K562 (cell line): ENCODE measurements at regions not wholly inside any gene's neighbourhood (a gene's known extent, or its start where the extent isn't known, plus 50 kb on each side); places are given as distances from the start of the nearest gene placed in this dataset.

Source experiments
- ADNP ChIP-seq: fragments of 200-800 bp; sonication (Bioruptor generic); IDR thresholded peaks from 2 replicates; pipeline ENCODE4 v1.6.1; 2016; ENCODE audit warnings: missing genetic modification characterization, missing compliant biosample characterization
- CTBP1 ChIP-seq: fragments of 450-650 bp; IDR thresholded peaks from 2 replicates; pipeline ENCODE4 v1.6.1; 2016; ENCODE audit warnings: borderline replicate concordance
- ESRRA ChIP-seq: fragments of 450-650 bp; IDR thresholded peaks from 2 replicates; pipeline ENCODE4 v1.6.1; 2014; ENCODE audit warnings: low read depth, mild to moderate bottlenecking, moderate library complexity, borderline replicate concordance
- GABPA ChIP-seq: fragments of 200-800 bp; sonication (Bioruptor generic); conservative IDR thresholded peaks from 2 replicates; pipeline ENCODE4 v1.6.1; 2016; ENCODE audit warnings: low read depth, missing genetic modification characterization, missing compliant biosample characterization
- HDAC8 ChIP-seq: fragments of 450-650 bp; IDR thresholded peaks from 2 replicates; pipeline ENCODE4 v1.6.1; 2016; ENCODE audit warnings: mild to moderate bottlenecking, missing genetic modification characterization, moderate library complexity, missing compliant biosample characterization
- MEF2A ChIP-seq: IDR thresholded peaks from 2 replicates; pipeline ENCODE4 v1.6.1; 2011; ENCODE audit warnings: low read depth, mild to moderate bottlenecking, low read length, moderate library complexity; ENCODE audit not compliant: control insufficient read depth
- NFIC ChIP-seq: fragments of 450-650 bp; IDR thresholded peaks from 2 replicates; pipeline ENCODE4 v1.6.1; 2017; ENCODE audit warnings: mild to moderate bottlenecking, inconsistent platforms
- NR2C2 ChIP-seq, 2 experiments: fragments of 200-800 bp in 1 of 2; sonication (Bioruptor generic) in 1 of 2; sonication (generic) in 1 of 2; formaldehyde crosslinking in 1 of 2; IDR thresholded peaks; 2 replicates each; pipeline versions ENCODE4 v1.6.1 to v1.8.0; 2016 to 2022; ENCODE audit warnings: mild to moderate bottlenecking in 1 of 2, missing compliant biosample characterization in 1 of 2, missing genetic modification characterization in 1 of 2, missing genetic modification reagents in 1 of 2
- NR3C1 ChIP-seq: sonication (generic); formaldehyde crosslinking; IDR thresholded peaks from 2 replicates; pipeline ENCODE4 v1.8.1; 2022; ENCODE audit warnings: missing genetic modification reagents
- RBBP5 ChIP-seq: fragments of 200-600 bp; sonication (generic); IDR thresholded peaks from 2 replicates; pipeline ENCODE4 v1.6.1; 2012; ENCODE audit warnings: borderline replicate concordance, mild to moderate bottlenecking, low read length, control low read depth, inconsistent platforms; ENCODE audit not compliant: insufficient read depth, poor library complexity, severe bottlenecking
- RCOR1 ChIP-seq, 2 experiments: IDR thresholded peaks; 2 replicates each; pipeline ENCODE4 v1.6.1; 2012; ENCODE audit warnings: low read depth in 2 of 2, low read length in 2 of 2, borderline replicate concordance in 1 of 2, improper control_type of control experiment in 1 of 2
- SAFB ChIP-seq: fragments of 200-400 bp; formaldehyde crosslinking; IDR thresholded peaks from 2 replicates; pipeline ENCODE4 v1.6.1; 2017; ENCODE audit warnings: low read depth, low read length, borderline replicate concordance
- SMARCE1 ChIP-seq: fragments of 450-650 bp; IDR thresholded peaks from 2 replicates; pipeline ENCODE4 v1.7.1; 2016; ENCODE audit warnings: mild to moderate bottlenecking
- YY1 ChIP-seq, 3 experiments: IDR thresholded peaks; 2 replicates each; pipeline ENCODE4 v1.6.1; 2011; ENCODE audit warnings: low read length in 2 of 3, mild to moderate bottlenecking in 2 of 3, moderate library complexity in 2 of 3, borderline replicate concordance in 1 of 3, control low read depth in 1 of 3, low read depth in 1 of 3; ENCODE audit not compliant: insufficient read depth in 3 of 3, insufficient replicate concordance in 2 of 3, control insufficient read depth in 1 of 3, insufficient read length in 1 of 3; ENCODE audit errors: extremely low read depth in 1 of 3
- ZNF12 ChIP-seq: sonication (generic); formaldehyde crosslinking; IDR thresholded peaks from 2 replicates; pipeline ENCODE4 v1.4.0; 2020; ENCODE audit warnings: mild to moderate bottlenecking, missing genetic modification reagents
- ZNF143 ChIP-seq: sonication (generic); formaldehyde crosslinking; IDR thresholded peaks from 2 replicates; pipeline ENCODE4 v1.9.0; 2022; ENCODE audit warnings: mild to moderate bottlenecking, missing genetic modification reagents
- ZNF780A ChIP-seq: fragments of 250-450 bp; sonication (Bioruptor Pico); IDR thresholded peaks from 2 replicates; pipeline ENCODE4 v1.5.0; 2021; ENCODE audit warnings: mild to moderate bottlenecking
- TF ChIP-seq, protein P1 (sequence below), 3 experiments: IDR thresholded peaks in 2 of 3; conservative IDR thresholded peaks in 1 of 3; 2 replicates each; pipeline ENCODE4 v1.5.1; 2011 to 2012; ENCODE audit warnings: low read length in 3 of 3, mild to moderate bottlenecking in 3 of 3, control low read depth in 2 of 3, improper control_type of control experiment in 1 of 3, inconsistent platforms in 1 of 3, low read depth in 1 of 3, mixed read lengths in 1 of 3, moderate library complexity in 1 of 3; ENCODE audit not compliant: insufficient read depth in 2 of 3
- TF ChIP-seq, protein P2 (sequence below), 2 experiments: fragments of 450-650 bp; IDR thresholded peaks; 2 replicates each; pipeline ENCODE4 v1.6.1; 2016
- TF ChIP-seq, protein P3 (sequence below): IDR thresholded peaks from 2 replicates; pipeline ENCODE4 v1.6.1; 2016; ENCODE audit warnings: missing genetic modification characterization, missing compliant biosample characterization
- TF ChIP-seq, protein P4 (sequence below), 2 experiments: fragments of 200-800 bp in 1 of 2; sonication (Bioruptor generic) in 1 of 2; sonication (generic) in 1 of 2; formaldehyde crosslinking in 1 of 2; IDR thresholded peaks in 1 of 2; conservative IDR thresholded peaks in 1 of 2; 2 replicates each; pipeline versions ENCODE4 v1.5.0 to v1.6.1; 2016 to 2020; ENCODE audit warnings: missing compliant biosample characterization in 1 of 2, missing genetic modification characterization in 1 of 2, missing genetic modification reagents in 1 of 2

DNA sequence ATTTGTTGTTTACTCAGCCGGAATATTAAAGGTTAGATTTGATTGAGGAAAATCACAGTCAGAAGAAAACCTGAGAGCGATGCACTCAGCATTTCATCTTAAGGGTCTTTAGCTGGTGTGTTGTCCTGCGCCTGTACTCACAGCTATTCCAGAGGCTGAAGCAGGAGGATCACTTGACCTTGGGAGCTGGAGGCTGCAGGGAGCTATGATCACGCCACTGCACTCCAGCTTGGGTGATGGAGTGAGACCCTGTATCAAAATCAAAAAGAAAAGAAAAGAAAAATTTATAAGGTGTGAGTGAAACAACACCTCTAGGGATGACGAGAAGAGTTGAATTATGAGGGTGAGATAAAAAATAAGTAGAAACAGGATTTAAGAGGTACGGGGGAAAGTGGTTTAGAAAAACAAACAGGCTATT lies 165.0 kb downstream of the TRIM27 start (continued):
- TF ChIP-seq, protein P1, sequence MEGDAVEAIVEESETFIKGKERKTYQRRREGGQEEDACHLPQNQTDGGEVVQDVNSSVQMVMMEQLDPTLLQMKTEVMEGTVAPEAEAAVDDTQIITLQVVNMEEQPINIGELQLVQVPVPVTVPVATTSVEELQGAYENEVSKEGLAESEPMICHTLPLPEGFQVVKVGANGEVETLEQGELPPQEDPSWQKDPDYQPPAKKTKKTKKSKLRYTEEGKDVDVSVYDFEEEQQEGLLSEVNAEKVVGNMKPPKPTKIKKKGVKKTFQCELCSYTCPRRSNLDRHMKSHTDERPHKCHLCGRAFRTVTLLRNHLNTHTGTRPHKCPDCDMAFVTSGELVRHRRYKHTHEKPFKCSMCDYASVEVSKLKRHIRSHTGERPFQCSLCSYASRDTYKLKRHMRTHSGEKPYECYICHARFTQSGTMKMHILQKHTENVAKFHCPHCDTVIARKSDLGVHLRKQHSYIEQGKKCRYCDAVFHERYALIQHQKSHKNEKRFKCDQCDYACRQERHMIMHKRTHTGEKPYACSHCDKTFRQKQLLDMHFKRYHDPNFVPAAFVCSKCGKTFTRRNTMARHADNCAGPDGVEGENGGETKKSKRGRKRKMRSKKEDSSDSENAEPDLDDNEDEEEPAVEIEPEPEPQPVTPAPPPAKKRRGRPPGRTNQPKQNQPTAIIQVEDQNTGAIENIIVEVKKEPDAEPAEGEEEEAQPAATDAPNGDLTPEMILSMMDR (IDR thresholded peaks at IDR 0.05 in 2 of 3, conservative IDR thresholded peaks at IDR 0.05 in 1 of 3; ENCODE audit: insufficient read depth in 2 of 3, low read depth in 1 of 3, low read length in 3 of 3), result no peak
- TF ChIP-seq HDAC8 (tag) (no peak), ZNF143 (no peak), NFIC (no peak), ZNF12 (CRISPR knock-in tag) (no peak), CTBP1 (no peak), RCOR1 (IDR thresholded peaks at IDR 0.05; ENCODE audit: borderline replicate concordance in 1 of 2, low read depth in 2 of 2, low read length in 2 of 2) (0 out of 4 replicates have a peak, but pooled peaks of 1 of the 2 experiments have one; percentile 20), YY1 (IDR thresholded peaks at IDR 0.05; ENCODE audit: borderline replicate concordance in 1 of 3, control insufficient read depth in 1 of 3, extremely low read depth in 1 of 3, insufficient read depth in 3 of 3, insufficient read length in 1 of 3, insufficient replicate concordance in 2 of 3, low read depth in 1 of 3, low read length in 2 of 3) (no peak), ADNP (tag) (no peak), GABPA (tag) (0 out of 2 replicates have a peak, but pooled peaks have one; percentile 15), SAFB (no peak), MEF2A (no peak), NR2C2 (CRISPR knock-in tag; IDR thresholded peaks at IDR 0.05) (no peak), NR2C2 (tag; IDR thresholded peaks at IDR 0.05) (no peak), ESRRA (peak; percentile 43; the same call in 1 of the 2 replicates), RBBP5 (no peak), NR3C1 (CRISPR knock-in tag) (no peak), ZNF780A (CRISPR knock-in tag) (no peak), SMARCE1 (no peak)
- TF ChIP-seq, protein P2, sequence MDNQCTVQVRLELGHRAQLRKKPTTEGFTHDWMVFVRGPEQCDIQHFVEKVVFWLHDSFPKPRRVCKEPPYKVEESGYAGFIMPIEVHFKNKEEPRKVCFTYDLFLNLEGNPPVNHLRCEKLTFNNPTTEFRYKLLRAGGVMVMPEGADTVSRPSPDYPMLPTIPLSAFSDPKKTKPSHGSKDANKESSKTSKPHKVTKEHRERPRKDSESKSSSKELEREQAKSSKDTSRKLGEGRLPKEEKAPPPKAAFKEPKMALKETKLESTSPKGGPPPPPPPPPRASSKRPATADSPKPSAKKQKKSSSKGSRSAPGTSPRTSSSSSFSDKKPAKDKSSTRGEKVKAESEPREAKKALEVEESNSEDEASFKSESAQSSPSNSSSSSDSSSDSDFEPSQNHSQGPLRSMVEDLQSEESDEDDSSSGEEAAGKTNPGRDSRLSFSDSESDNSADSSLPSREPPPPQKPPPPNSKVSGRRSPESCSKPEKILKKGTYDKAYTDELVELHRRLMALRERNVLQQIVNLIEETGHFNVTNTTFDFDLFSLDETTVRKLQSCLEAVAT (IDR thresholded peaks at IDR 0.05), result no peak
- TF ChIP-seq, protein P3, sequence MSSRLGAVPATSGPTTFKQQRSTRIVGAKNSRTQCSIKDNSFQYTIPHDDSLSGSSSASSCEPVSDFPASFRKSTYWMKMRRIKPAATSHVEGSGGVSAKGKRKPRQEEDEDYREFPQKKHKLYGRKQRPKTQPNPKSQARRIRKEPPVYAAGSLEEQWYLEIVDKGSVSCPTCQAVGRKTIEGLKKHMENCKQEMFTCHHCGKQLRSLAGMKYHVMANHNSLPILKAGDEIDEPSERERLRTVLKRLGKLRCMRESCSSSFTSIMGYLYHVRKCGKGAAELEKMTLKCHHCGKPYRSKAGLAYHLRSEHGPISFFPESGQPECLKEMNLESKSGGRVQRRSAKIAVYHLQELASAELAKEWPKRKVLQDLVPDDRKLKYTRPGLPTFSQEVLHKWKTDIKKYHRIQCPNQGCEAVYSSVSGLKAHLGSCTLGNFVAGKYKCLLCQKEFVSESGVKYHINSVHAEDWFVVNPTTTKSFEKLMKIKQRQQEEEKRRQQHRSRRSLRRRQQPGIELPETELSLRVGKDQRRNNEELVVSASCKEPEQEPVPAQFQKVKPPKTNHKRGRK (tag), result peak; percentile 40; the same call in 1 of the 2 replicates
- TF ChIP-seq, protein P4, sequence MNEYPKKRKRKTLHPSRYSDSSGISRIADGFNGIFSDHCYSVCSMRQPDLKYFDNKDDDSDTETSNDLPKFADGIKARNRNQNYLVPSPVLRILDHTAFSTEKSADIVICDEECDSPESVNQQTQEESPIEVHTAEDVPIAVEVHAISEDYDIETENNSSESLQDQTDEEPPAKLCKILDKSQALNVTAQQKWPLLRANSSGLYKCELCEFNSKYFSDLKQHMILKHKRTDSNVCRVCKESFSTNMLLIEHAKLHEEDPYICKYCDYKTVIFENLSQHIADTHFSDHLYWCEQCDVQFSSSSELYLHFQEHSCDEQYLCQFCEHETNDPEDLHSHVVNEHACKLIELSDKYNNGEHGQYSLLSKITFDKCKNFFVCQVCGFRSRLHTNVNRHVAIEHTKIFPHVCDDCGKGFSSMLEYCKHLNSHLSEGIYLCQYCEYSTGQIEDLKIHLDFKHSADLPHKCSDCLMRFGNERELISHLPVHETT (CRISPR knock-in tag; conservative IDR thresholded peaks at IDR 0.05 in 1 of 2, IDR thresholded peaks at IDR 0.05 in 1 of 2), result 0 out of 4 replicates have a peak, but pooled peaks of 1 of the 2 experiments have one; percentile 1
